ENCODE measurements at regions not wholly inside any gene's neighbourhood (a gene's known extent, or its start where the extent isn't known, plus 50 kb on each side); places are given as distances from the start of the nearest gene placed in this dataset.
A peak's percentile ranks its signal among the peaks of the same experiment; 100 is the strongest.

DNA sequence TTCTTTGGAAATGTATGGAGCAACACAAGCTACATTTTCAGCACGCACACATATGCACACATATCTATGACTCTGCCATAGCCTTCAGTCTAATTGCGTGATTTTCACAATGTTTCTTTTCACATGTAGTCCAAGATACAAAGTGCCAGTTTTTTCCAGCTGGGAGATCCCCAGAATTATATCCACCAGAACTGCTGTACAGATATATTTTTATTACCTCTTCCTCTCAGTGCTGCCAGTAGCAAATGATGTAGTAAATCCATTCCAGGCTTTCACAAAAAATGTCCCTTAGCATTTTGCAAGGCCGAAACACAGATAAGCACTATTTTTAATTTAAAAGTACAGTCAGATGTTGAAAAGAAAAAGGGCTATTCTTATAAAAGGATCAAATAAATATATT is 719.8 kb upstream of the SEMA6D start:
- TF ChIP-seq, protein P1, sequence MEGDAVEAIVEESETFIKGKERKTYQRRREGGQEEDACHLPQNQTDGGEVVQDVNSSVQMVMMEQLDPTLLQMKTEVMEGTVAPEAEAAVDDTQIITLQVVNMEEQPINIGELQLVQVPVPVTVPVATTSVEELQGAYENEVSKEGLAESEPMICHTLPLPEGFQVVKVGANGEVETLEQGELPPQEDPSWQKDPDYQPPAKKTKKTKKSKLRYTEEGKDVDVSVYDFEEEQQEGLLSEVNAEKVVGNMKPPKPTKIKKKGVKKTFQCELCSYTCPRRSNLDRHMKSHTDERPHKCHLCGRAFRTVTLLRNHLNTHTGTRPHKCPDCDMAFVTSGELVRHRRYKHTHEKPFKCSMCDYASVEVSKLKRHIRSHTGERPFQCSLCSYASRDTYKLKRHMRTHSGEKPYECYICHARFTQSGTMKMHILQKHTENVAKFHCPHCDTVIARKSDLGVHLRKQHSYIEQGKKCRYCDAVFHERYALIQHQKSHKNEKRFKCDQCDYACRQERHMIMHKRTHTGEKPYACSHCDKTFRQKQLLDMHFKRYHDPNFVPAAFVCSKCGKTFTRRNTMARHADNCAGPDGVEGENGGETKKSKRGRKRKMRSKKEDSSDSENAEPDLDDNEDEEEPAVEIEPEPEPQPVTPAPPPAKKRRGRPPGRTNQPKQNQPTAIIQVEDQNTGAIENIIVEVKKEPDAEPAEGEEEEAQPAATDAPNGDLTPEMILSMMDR (IDR thresholded peaks at IDR 0.05; ENCODE audit: low read depth, low read length), result no peak
- TF ChIP-seq, protein P2, sequence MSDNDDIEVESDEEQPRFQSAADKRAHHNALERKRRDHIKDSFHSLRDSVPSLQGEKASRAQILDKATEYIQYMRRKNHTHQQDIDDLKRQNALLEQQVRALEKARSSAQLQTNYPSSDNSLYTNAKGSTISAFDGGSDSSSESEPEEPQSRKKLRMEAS (IDR thresholded peaks at IDR 0.05; ENCODE audit: low read depth, low read length), result no peak
- TF ChIP-seq MYC (IDR thresholded peaks at IDR 0.05; ENCODE audit: low read depth, low read length) (no peak), POLR2A (IDR thresholded peaks at IDR 0.05; ENCODE audit: extremely low read depth, insufficient read length) (no peak)
- no peak for DNase-seq (ENCODE audit: low read depth)
- H3K4me3 ChIP-seq (ENCODE audit: low read depth, low read length), result no peak overlapping the region

DNA sequence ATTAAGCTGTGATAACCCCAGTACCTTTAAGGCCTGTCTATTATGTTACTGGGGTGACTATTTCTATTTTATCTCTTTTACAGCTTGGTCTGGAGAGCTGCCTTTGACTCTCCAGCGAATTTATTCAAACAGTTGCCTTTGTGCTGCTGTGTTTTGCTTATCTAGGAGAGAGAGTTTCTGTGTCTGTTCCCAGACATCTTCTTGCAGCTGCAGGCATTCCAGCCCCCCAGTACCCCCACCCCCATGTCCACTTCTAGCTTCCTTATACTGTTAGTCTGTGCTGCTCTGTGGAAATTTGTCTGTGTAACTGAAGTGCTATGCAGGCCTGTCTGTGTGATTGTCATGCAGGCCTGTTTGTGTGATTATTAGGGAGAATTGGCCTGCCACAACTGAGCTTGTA is 713.7 kb upstream of the SEMA6D start:
- no peak for DNase-seq (ENCODE audit: low read depth)
- TF ChIP-seq MYC (IDR thresholded peaks at IDR 0.05; ENCODE audit: low read depth, low read length) (no peak), POLR2A (IDR thresholded peaks at IDR 0.05; ENCODE audit: extremely low read depth, insufficient read length) (no peak)
- TF ChIP-seq, protein P2 (IDR thresholded peaks at IDR 0.05; ENCODE audit: low read depth, low read length), result no peak
- TF ChIP-seq, protein P1 (IDR thresholded peaks at IDR 0.05; ENCODE audit: low read depth, low read length), result no peak
- no peak overlapping the region for H3K4me3 ChIP-seq (ENCODE audit: low read depth, low read length)

DNA sequence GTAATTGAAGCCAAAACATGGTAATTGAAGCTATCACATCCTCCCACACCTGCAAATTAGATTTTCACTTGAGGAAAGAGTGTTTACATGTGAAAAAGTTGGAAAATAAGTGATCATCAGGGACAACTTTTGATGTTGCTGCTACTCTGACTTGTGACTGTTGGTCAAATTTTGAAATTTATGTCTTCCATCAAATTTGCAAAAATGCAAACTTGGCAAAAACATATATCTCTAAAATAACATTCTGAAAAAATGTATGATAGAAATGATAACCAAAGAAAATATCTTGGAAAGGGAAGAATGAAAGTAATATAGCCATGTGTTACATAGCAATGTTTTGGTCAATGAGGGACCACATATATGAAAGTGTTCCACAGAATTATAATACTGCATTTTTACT is 703.9 kb upstream of the SEMA6D start:
- TF ChIP-seq MYC (IDR thresholded peaks at IDR 0.05; ENCODE audit: low read depth, low read length), result no peak
- TF ChIP-seq, protein P2 (IDR thresholded peaks at IDR 0.05; ENCODE audit: low read depth, low read length), result no peak
- no peak for DNase-seq (ENCODE audit: low read depth)
- H3K4me3 ChIP-seq (ENCODE audit: low read depth, low read length), result no peak overlapping the region

DNA sequence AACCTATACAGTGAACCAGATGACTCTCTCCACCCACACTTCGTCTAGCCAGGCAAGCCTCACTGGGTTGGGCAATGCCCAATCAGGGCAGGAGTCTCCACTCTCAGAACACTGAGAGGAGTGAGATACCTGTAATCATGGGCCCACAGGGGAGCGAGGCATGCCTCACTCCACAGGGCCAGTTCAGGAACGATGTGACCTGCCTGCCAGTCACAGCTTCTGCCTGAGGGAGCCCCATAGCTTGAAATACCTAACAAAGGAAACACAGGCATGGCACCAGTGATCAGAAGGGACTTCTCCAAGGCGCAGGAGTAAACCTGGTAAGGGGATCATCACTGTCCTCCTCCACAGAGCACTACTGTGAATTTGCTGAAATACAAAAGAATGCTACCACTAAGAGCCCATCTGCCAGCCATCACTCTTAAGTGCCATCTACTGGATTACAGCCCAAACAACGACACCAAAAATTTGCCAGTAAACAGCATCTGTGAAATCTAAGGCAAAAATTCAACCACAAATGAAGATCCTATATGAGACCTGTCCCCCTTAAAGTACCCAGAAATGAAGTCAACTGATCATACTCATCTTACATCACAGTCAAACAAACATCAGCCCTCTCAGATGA is 689.9 kb upstream of the SEMA6D start:
- DNase-seq (ENCODE audit: low read depth), result peak; percentile 8
- H3K4me3 ChIP-seq (ENCODE audit: low read depth, low read length), result no peak overlapping the region
- TF ChIP-seq, protein P1 (IDR thresholded peaks at IDR 0.05; ENCODE audit: low read depth, low read length), result peak; percentile 5
- TF ChIP-seq, protein P2 (IDR thresholded peaks at IDR 0.05; ENCODE audit: low read depth, low read length), result no peak

DNA sequence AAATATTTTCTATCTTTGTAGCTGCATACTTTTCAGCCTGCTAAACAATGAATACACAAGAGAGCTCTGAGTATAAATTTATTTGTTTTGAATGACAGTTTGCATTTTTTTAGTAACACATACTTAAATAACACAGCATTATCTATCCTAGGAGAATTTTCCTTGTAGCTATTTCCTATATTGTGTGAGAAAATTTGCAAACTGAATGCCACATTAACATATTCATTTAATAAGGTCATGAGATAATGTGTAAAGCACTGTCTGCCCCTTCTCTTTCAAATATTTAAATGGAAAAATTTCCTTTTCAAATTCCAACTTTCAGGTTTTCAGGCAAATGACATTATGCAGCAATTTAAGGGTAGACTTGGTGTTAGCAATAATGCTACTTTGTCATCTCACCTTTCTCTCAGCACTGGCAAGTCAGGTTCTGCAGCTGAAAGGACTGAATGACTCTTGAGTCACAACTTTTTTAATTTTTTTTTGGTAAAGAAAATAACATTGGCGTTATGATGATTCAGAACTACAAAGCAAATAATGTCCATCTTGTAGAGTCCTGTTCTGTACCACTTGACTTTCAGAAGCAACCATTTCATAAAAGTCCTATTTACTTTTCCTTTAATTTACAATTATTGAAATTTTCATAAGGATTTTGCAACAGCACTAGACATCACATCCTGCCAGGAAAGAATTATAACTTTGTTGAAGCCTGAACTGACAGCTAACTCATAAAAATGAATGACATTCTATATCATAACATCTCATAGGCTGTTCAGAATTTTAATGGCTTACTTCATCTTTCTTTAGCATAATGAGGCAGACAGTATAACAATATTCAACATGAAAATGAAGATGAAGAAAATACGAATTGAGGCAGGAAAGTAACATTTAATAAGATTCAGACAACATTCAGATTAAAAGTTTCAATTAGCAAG is 681.6 kb upstream of the SEMA6D start:
- TF ChIP-seq MYC (IDR thresholded peaks at IDR 0.05; ENCODE audit: low read depth, low read length), result no peak
- TF ChIP-seq, protein P2 (IDR thresholded peaks at IDR 0.05; ENCODE audit: low read depth, low read length), result no peak
- TF ChIP-seq POLR2A (IDR thresholded peaks at IDR 0.05; ENCODE audit: extremely low read depth, insufficient read length), result no peak
- TF ChIP-seq, protein P1 (IDR thresholded peaks at IDR 0.05; ENCODE audit: low read depth, low read length), result no peak
- H3K4me3 ChIP-seq (ENCODE audit: low read depth, low read length), result no peak overlapping the region
- DNase-seq (ENCODE audit: low read depth), result no peak

DNA sequence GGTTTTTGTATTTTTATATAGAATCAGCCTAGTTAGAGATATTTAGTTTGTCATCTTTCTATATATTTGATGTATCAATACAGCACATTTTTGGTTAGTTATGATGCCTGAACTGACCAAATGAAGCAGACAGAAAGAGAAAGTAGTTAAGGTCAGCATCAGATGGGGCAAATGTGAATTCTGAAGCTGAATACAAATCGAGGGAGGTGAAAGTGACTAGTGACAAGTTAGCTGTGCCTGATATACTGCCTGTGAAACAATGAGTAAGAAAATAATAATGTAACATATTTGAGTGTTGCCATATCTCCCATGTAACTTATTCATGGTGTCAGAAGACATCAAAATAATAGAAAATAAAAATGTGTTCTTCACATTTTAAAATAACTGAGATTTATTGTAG is 680.3 kb upstream of the SEMA6D start:
- no peak overlapping the region for H3K4me3 ChIP-seq (ENCODE audit: low read depth, low read length)
- no peak for DNase-seq (ENCODE audit: low read depth)
- TF ChIP-seq MYC (IDR thresholded peaks at IDR 0.05; ENCODE audit: low read depth, low read length) (no peak), POLR2A (IDR thresholded peaks at IDR 0.05; ENCODE audit: extremely low read depth, insufficient read length) (no peak)
- TF ChIP-seq, protein P2 (IDR thresholded peaks at IDR 0.05; ENCODE audit: low read depth, low read length), result no peak
- TF ChIP-seq, protein P1 (IDR thresholded peaks at IDR 0.05; ENCODE audit: low read depth, low read length), result no peak
